PC-9 (cell line): ENCODE measurements at regions not wholly inside any gene's neighbourhood (a gene's known extent, or its start where the extent isn't known, plus 50 kb on each side); places are given as distances from the start of the nearest gene placed in this dataset.

Experiments
- CTCF ChIP-seq: fragments of 200-600 bp; sonication (generic); conservative IDR thresholded peaks from 2 replicates; pipeline ENCODE4 v1.6.1; 2017; ENCODE audit warnings: mixed run types, antibody characterized with exemption, mild to moderate bottlenecking, moderate library complexity
- EZH2 ChIP-seq: fragments of 200-600 bp; sonication (generic); IDR thresholded peaks from 2 replicates; pipeline ENCODE4 v1.8.0; 2017; ENCODE audit warnings: antibody characterized with exemption, low read depth

DNA sequence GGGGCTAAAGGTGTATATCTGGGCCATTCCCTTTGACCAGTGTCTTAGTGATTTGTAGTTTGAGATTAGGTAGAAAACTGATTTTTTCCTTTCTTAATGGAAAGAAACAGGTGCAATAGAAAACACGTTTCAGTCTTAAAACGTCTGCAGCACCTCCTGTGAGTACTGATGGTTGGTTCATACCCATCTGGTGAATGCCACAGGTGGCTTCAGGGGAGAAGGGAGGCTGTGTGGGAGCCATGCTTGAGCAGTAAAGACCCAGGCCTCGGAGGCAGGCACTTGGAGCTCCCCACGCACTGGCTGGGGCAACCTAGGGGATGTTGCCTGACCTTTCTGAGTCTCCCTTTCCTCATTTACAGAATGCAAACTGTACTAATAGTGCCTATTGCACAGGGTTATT lies 171.5 kb upstream of the GRB10 start:
- TF ChIP-seq CTCF (no peak), EZH2 (no peak)
